ENCODE measurements at regions not wholly inside any gene's neighbourhood (a gene's known extent, or its start where the extent isn't known, plus 50 kb on each side); places are given as distances from the start of the nearest gene placed in this dataset.

DNA sequence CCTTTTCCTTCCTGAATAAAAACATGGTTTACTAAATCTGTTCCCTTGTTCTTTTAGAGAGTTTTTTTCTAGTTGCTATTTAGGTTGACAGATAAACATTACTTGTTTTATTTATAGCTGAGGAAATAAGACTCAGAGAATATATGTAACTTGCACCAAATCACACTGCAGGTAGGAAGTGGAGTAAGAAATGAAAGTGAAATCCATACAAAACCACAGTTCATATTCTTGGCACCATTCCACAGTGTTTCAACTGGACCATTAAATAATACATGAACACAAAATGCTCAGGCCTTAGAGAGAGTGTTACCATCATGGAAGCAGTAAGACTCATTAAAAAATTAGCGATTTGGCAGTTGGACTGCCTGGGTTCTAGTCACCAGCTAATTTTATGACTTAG lies 326.9 kb upstream of the SLIT2 start:
- H3K36me3 ChIP-seq (replicated peaks in 1 of 2) = no peaks in the 10 kb centered on the region
- whole genome bisulfite sequencing, 4 donors = 88 to 95% (median 91%) methylated on average over 1 of the region's 1 CpG
- DNase-seq = no peak
- no peaks in the 10 kb centered on the region for H3K27me3 ChIP-seq
- peaks cover 4 to 18% of the 10 kb centered on the region in 2 donors for H3K4me1 ChIP-seq (replicated peaks in 1 of 2)
- no peak overlapping the region for H3K4me3 ChIP-seq
- no peak overlapping the region for H3K27ac ChIP-seq
- TF ChIP-seq POLR2A (IDR thresholded peaks at IDR 0.05) = no peak
- TF ChIP-seq, protein P1, sequence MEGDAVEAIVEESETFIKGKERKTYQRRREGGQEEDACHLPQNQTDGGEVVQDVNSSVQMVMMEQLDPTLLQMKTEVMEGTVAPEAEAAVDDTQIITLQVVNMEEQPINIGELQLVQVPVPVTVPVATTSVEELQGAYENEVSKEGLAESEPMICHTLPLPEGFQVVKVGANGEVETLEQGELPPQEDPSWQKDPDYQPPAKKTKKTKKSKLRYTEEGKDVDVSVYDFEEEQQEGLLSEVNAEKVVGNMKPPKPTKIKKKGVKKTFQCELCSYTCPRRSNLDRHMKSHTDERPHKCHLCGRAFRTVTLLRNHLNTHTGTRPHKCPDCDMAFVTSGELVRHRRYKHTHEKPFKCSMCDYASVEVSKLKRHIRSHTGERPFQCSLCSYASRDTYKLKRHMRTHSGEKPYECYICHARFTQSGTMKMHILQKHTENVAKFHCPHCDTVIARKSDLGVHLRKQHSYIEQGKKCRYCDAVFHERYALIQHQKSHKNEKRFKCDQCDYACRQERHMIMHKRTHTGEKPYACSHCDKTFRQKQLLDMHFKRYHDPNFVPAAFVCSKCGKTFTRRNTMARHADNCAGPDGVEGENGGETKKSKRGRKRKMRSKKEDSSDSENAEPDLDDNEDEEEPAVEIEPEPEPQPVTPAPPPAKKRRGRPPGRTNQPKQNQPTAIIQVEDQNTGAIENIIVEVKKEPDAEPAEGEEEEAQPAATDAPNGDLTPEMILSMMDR (IDR thresholded peaks at IDR 0.05) = no peak
- intact Hi-C loops (cut with DNase I) = no loop called here
- H3K9me3 ChIP-seq (replicated peaks in 1 of 3) = no peaks in the 10 kb centered on the region

DNA sequence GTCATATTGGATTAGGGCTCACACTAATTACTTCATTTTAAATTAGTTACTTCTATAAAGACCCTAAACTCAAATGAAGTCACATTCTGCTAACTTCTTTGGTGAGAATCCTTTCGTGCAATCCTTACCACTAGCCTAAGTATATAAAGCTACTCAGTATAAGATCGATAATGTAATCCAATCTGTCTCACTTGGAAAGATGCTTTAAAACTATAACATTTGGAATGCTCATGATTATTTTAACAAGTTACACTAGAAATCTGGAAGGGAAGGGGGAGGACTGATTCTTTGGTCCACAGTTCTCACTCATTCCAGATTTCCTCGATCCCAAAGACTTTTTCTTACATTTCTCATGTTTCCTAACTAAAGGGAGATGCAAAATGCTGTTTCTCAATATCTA lies 336.4 kb upstream of the SLIT2 start:
- no peaks in the 10 kb centered on the region for H3K27me3 ChIP-seq
- 91 to 95% (median 94%) methylated on average over 3 of the region's 3 CpGs for WGBS, 4 donors
- intact Hi-C loops (cut with DNase I) = no loop called here
- no peaks in the 10 kb centered on the region for H3K36me3 ChIP-seq (replicated peaks in 1 of 2)
- H3K4me3 ChIP-seq = no peak overlapping the region
- no peak overlapping the region for H3K27ac ChIP-seq
- no peak for DNase-seq
- H3K4me1 ChIP-seq (replicated peaks in 1 of 2) = no peaks in the 10 kb centered on the region
- no peaks in the 10 kb centered on the region for H3K9me3 ChIP-seq (replicated peaks in 1 of 3)
- TF ChIP-seq, protein P1 (IDR thresholded peaks at IDR 0.05) = no peak
- TF ChIP-seq POLR2A (IDR thresholded peaks at IDR 0.05) = no peak

DNA sequence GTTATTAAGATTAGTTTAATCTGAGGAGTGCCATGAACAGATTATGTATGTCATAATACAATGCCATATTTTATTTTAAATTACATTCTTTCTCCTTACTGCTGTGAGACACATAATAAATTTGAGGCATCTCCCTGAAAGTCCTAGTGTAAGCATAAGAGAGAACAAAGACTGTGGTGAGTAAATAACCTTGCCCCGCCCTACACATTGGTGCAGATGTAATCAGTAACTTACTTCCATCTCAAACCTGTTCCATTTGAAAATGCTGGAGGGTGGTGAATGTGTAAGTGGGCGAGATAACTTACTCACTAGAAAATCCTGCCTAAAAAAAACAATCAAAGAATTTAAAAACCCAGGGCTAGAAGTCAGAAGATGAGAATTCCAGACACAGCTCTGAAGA lies 338.1 kb upstream of the SLIT2 start:
- TF ChIP-seq POLR2A (IDR thresholded peaks at IDR 0.05) = no peak
- TF ChIP-seq, protein P1 (IDR thresholded peaks at IDR 0.05) = no peak
- Histone ChIP-seq H3K9me3 (replicated peaks in 1 of 3) (no peaks in the 10 kb centered on the region), H3K27ac (no peak overlapping the region), H3K4me3 (no peak overlapping the region), H3K36me3 (replicated peaks in 1 of 2) (no peaks in the 10 kb centered on the region), H3K4me1 (replicated peaks in 1 of 2) (no peaks in the 10 kb centered on the region), H3K27me3 (no peaks in the 10 kb centered on the region)
- WGBS, 4 donors = 83 to 95% (median 87%) methylated on average over 2 of the region's 2 CpGs
- no peak for DNase-seq
- intact Hi-C loops (cut with DNase I) = no loop called here

DNA sequence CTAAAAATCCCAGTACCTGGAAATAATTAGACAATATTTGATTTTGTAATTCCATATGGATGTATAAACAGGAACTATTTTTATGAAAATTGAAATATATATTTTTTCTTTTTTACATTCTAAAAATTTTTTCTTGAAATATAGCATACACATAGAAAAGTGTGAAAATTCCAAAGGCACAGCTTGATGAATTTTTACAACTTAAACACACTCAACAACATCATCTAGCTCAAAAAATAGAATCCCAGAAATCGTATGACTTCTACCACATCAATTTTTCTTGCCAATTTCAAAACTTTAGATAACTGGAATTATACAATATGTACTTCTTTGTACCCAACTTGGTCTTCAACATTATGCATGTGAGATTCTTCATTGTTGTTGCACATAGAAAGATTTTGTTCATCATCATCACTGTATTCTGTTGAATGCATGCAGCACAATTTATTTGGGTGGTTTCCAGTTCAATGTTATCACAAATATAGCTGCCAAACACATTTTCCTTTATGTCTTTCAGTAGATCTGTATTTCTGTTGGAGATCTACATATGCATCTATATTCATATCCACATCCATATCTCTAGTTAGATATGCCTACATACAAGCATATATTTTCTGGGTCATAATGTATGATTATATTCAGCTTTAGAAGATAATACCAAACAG lies 340.7 kb upstream of the SLIT2 start:
- Histone ChIP-seq H3K4me3 (no peak overlapping the region), H3K27ac (no peak overlapping the region), H3K4me1 (replicated peaks in 1 of 2) (no peaks in the 10 kb centered on the region), H3K27me3 (no peaks in the 10 kb centered on the region), H3K9me3 (replicated peaks in 1 of 3) (no peaks in the 10 kb centered on the region), H3K36me3 (replicated peaks in 1 of 2) (no peaks in the 10 kb centered on the region)
- no peak for DNase-seq
- intact Hi-C loops (cut with DNase I) = no loop called here
- TF ChIP-seq, protein P1 (IDR thresholded peaks at IDR 0.05) = no peak
- no peak for TF ChIP-seq POLR2A (IDR thresholded peaks at IDR 0.05)
- WGBS, 4 donors = 76 to 86% (median 82%) methylated on average over 1 of the region's 1 CpG

All from adrenal gland (tissue), 9 donors.